ENCODE measurements at regions not wholly inside any gene's neighbourhood (a gene's known extent, or its start where the extent isn't known, plus 50 kb on each side); places are given as distances from the start of the nearest gene placed in this dataset.

GRCh38 chr14:82766123-82766522 is 1232.5 kb upstream of the SEL1L start:
- TF ChIP-seq ZNF169 (tag by site-specific recombination; IDR thresholded peaks at IDR 0.05) (no peak), CTCF (tag by site-specific recombination; IDR thresholded peaks at IDR 0.05) (no peak), ZNF488 (tag by site-specific recombination; IDR thresholded peaks at IDR 0.05) (no peak), ZSCAN4 (tag by site-specific recombination; IDR thresholded peaks at IDR 0.05) (no peak), ZNF747 (tag by site-specific recombination; IDR thresholded peaks at IDR 0.05) (no peak), ZNF398 (tag by site-specific recombination; IDR thresholded peaks at IDR 0.05) (no peak), ZNF24 (tag by site-specific recombination; IDR thresholded peaks at IDR 0.05) (no peak), ZNF138 (tag by site-specific recombination; IDR thresholded peaks at IDR 0.05; ENCODE audit: borderline replicate concordance) (no peak), ZNF514 (tag by site-specific recombination; IDR thresholded peaks at IDR 0.05) (no peak), MZF1 (tag by site-specific recombination; IDR thresholded peaks at IDR 0.05; ENCODE audit: borderline replicate concordance) (no peak), HOXA7 (CRISPR knock-in tag; IDR thresholded peaks at IDR 0.05; ENCODE audit: borderline replicate concordance) (no peak), MEIS1 (CRISPR knock-in tag; IDR thresholded peaks at IDR 0.05; ENCODE audit: borderline replicate concordance) (no peak), ZNF211 (tag by site-specific recombination; IDR thresholded peaks at IDR 0.05; ENCODE audit: low read depth) (no peak)
